ENCODE measurements at regions not wholly inside any gene's neighbourhood (a gene's known extent, or its start where the extent isn't known, plus 50 kb on each side); places are given as distances from the start of the nearest gene placed in this dataset.
"Not testable (repeated sequence)": the region's sequence is repeated elsewhere in the genome, so short reads cannot be mapped to it uniquely, and the experiment has no call there.

- intact Hi-C loops (cut with DNase I), result no loop called here
Measured at GRCh38 chr12:91478500-91478899, 295.9 kb upstream of the DCN start.

GRCh38 chr12:91467686-91468085, 285.1 kb upstream of the DCN start:
- DNase-seq (no peak), ATAC-seq (ENCODE audit: poor library complexity) (no peak)
- intact Hi-C loops (cut with DNase I), result no loop called here

More at GRCh38 chr12:91478500-91478899, 295.9 kb upstream of the DCN start:
- no peak for ATAC-seq (ENCODE audit: poor library complexity)
- no peak for DNase-seq

- DNase-seq, result no peak
- intact Hi-C loops (cut with DNase I), result no loop called here
- no peak for ATAC-seq (ENCODE audit: poor library complexity)
Measured at GRCh38 chr12:91461061-91461460, 278.4 kb upstream of the DCN start.

GRCh38 chr12:91460469-91460868, 277.9 kb upstream of the DCN start:
- no peak for ATAC-seq (ENCODE audit: poor library complexity)
- intact Hi-C loops (cut with DNase I), result no loop called here
- DNase-seq, result no peak

GRCh38 chr12:91455321-91455720, 272.7 kb upstream of the DCN start:
- intact Hi-C loops (cut with DNase I), result no loop called here
- DNase-seq (no peak), ATAC-seq (ENCODE audit: poor library complexity) (no peak)

GRCh38 chr12:91454179-91454578, 271.6 kb upstream of the DCN start:
- no peak for DNase-seq
- intact Hi-C loops (cut with DNase I), result no loop called here
- no peak for ATAC-seq (ENCODE audit: poor library complexity)

- ATAC-seq (ENCODE audit: poor library complexity); intact Hi-C loops (cut with DNase I); DNase-seq: not testable (repeated sequence)
Measured at GRCh38 chr12:91452464-91452863, 269.8 kb upstream of the DCN start.

- ATAC-seq (ENCODE audit: poor library complexity), result no peak
Measured at GRCh38 chr12:91441993-91442952, 259.7 kb upstream of the DCN start.

GRCh38 chr12:91441246-91441645, 258.6 kb upstream of the DCN start:
- ATAC-seq (ENCODE audit: poor library complexity) (no peak), DNase-seq (no peak)
- intact Hi-C loops (cut with DNase I), result no loop called here

More at GRCh38 chr12:91441993-91442952, 259.7 kb upstream of the DCN start:
- no peak for DNase-seq
- intact Hi-C loops (cut with DNase I), result no loop called here

- DNase-seq, result no peak
- intact Hi-C loops (cut with DNase I), result no loop called here
- ATAC-seq (ENCODE audit: poor library complexity), result no peak
Measured at GRCh38 chr12:91434081-91434480, 251.5 kb upstream of the DCN start.

GRCh38 chr12:91432755-91433154, 250.1 kb upstream of the DCN start:
- intact Hi-C loops (cut with DNase I), result no loop called here
- no peak for ATAC-seq (ENCODE audit: poor library complexity)
- DNase-seq, result no peak

GRCh38 chr12:91432089-91432488, 249.5 kb upstream of the DCN start:
- ATAC-seq (ENCODE audit: poor library complexity) (no peak), DNase-seq (no peak)
- intact Hi-C loops (cut with DNase I), result no loop called here

- ATAC-seq (ENCODE audit: poor library complexity) (no peak), DNase-seq (no peak)
Measured at GRCh38 chr12:91424506-91424905, 241.9 kb upstream of the DCN start.

GRCh38 chr12:91423693-91424050, 241.1 kb upstream of the DCN start:
- intact Hi-C loops (cut with DNase I), result no loop called here
- ATAC-seq (ENCODE audit: poor library complexity) (no peak), DNase-seq (no peak)

More at GRCh38 chr12:91424506-91424905, 241.9 kb upstream of the DCN start:
- intact Hi-C loops (cut with DNase I), result no loop called here

- DNase-seq (no peak), ATAC-seq (ENCODE audit: poor library complexity) (no peak)
- intact Hi-C loops (cut with DNase I), result no loop called here
Measured at GRCh38 chr12:91422811-91423692, 240.4 kb upstream of the DCN start.

- DNase-seq (no peak), ATAC-seq (ENCODE audit: poor library complexity) (no peak)
- intact Hi-C loops (cut with DNase I), result no loop called here
Measured at GRCh38 chr12:91422127-91422526, 239.5 kb upstream of the DCN start.

- intact Hi-C loops (cut with DNase I), result no loop called here
- no peak for ATAC-seq (ENCODE audit: poor library complexity)
- no peak for DNase-seq
Measured at GRCh38 chr12:91419809-91420208, 237.2 kb upstream of the DCN start.

GRCh38 chr12:91418221-91419090, 235.8 kb upstream of the DCN start:
- ATAC-seq (ENCODE audit: poor library complexity) (no peak), DNase-seq (no peak)
- intact Hi-C loops (cut with DNase I), result no loop called here

GRCh38 chr12:91417650-91418049, 235.0 kb upstream of the DCN start:
- DNase-seq, result no peak
- ATAC-seq (ENCODE audit: poor library complexity), result no peak
- intact Hi-C loops (cut with DNase I), result no loop called here

Data from Right ventricle myocardium superior (tissue), 1 donor.